HK-2 (cell line): ENCODE measurements at regions not wholly inside any gene's neighbourhood (a gene's known extent, or its start where the extent isn't known, plus 50 kb on each side); places are given as distances from the start of the nearest gene placed in this dataset.

Experiments
- DNase-seq: peaks from one replicate; pipeline ENCODE4 v3.0.0-alpha.2; 2018; ENCODE audit not compliant: unreplicated experiment

DNA sequence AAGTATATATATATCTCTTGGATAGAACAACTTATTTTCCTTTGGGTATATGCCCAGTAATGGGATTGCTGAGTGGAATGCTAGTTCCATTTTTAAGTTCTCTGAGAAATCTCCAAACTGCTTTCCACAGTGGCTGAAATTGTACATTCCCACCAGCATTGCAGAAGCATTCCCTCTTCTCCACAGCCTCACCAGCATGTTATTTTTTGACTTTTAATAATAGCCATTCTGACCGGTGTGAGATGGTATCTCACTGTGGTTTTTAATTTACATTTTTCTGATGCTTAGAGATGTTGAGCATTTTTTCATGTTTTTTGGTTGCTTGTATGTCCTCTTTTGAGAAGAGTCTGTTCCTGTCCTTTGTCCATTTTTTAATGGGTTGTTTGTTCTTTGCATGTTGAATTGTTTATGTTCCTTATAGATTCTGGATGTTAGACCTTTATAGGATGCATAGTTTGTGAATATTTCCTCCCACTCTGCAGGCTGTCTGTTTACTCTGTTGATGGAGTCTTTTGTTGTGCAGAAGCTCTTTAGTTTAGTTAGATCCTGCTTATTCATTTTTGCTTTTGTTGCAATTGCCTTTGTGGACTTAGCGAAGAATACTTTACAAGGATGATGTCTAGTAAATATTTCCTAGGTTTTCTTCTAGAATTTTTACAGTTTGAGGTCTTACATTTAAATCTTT is 82.7 kb upstream of the NR2F2 start:
- DNase-seq = no peak

DNA sequence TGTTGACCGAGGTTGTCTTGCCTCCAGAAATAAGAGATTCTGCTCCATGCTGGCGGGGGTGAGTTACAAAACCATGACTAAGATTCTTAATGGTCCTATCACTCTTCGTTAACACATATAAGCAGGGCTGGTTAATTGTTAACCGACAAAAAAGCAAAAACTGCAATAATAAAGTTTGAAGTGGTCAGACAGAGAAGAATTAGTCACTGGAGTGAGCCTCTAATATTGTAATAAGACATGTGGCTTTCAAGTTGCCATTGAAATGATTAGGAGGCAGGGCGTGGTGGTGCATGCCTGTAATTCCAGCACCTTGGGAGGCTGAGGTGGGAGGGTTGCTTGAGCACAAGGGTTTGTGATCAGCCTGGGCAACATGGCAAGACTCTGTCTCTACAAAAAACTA is 78.4 kb upstream of the NR2F2 start:
- peak; percentile 46 for DNase-seq

DNA sequence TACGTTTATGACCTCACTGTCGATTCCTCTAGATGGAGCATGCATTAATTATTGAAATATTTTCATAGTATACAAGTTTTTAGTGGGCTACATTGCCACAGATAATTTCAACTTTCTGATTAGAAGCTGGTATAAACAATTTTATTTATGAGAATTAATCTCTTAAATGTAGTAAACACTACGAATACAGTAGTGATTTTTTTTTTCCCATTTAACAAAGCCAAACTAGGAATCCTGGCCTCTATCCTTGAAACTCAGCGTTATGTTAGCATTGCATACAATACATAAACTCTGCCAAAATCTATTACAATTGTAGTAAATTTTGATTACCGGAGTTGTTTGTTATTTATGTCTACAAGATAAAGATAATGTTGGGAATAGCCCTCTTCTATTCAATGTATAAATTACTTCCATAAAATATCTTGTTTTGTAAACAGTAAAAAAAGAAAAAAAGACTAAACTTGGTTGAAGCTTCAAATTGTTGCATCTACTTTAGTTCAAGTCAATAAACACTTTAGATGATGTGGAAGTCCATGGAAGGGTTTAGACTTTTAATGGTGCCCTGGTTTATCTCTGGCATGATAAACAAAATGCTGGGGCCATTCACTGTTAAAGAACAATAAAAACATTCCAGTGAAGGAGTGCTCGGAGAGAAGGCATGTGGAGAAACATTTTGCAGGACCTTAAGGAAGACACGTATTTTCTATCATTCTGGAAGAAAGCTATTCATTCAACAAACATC is 77.3 kb upstream of the NR2F2 start:
- DNase-seq = no peak

DNA sequence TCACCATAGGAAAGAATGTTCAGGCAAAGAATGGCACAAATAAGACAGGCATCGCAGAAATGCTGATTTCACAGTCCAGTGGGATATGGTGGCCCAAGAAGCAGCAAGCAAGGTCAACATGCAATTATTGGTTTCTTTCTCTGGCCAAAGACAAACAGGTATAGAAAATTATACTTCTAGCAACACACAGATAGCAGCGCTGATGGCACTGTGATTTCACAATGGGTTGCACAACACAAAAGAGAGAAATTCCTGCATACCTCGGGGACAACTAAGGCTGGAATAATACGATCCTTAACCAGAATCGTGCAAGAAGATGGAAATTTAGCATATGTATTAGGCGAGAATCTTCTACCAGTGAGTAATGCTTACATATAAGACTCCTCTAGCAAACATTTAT is 76.3 kb upstream of the NR2F2 start:
- no peak for DNase-seq

DNA sequence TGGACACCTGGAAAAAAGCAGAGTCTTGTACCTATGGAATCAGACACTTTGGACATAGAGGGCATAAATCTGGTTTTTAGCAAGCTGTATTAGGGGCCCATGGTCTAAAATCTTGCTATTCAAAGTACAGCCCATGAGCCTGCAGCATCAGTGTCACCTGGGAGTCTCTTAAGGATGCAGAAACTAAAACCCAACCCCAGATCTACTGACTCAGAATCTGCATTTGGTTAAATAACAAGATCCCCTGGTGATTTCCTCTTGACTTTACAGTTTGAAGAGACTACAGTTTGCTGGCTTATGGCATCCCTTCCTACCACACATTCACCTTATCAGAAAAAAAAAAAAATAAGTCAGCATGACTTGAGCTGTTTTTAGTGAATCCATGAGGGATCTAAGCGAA is 74.9 kb upstream of the NR2F2 start:
- no peak for DNase-seq

DNA sequence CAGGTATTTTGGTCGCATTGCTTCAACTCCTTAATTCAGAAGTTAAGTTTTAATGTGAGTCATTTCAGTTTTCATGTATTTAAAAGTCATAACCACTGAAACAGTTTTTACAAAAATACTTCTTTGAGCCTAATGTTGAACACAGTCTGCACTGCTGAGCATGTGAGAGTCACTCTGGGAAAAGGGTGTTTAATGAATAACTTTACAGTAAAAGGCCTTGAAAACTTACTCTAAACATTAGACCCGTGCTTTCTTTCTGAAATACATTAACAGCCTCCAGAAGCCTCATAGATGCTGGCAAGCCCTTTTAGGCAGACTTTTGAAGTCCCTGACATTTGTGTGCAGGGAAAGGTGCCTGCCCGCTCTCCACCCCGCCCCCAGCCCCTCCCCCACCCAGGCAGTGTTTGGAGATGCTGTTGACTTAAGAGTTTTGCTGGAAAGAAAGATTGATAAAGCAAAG is 68.9 kb upstream of the NR2F2 start:
- peak; percentile 25 for DNase-seq

DNA sequence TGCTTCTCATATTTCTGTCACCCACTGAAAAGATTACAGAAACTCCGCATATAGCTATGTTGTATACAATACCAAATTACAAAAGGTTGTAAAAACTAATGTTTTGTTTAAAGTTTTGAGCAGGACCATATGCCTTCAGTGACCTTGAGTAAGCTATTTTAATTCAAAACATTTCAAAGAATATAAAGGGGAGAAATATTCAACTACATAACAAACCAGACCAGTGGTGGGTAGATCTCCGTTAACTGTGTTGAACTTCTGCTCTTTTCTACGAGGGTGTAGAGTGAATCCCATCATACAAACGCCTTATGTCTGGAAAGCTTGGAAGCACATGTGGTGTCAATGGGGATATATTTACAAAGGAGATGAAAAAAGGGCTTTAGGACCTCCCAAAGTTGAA is 68.4 kb upstream of the NR2F2 start:
- DNase-seq = no peak

DNA sequence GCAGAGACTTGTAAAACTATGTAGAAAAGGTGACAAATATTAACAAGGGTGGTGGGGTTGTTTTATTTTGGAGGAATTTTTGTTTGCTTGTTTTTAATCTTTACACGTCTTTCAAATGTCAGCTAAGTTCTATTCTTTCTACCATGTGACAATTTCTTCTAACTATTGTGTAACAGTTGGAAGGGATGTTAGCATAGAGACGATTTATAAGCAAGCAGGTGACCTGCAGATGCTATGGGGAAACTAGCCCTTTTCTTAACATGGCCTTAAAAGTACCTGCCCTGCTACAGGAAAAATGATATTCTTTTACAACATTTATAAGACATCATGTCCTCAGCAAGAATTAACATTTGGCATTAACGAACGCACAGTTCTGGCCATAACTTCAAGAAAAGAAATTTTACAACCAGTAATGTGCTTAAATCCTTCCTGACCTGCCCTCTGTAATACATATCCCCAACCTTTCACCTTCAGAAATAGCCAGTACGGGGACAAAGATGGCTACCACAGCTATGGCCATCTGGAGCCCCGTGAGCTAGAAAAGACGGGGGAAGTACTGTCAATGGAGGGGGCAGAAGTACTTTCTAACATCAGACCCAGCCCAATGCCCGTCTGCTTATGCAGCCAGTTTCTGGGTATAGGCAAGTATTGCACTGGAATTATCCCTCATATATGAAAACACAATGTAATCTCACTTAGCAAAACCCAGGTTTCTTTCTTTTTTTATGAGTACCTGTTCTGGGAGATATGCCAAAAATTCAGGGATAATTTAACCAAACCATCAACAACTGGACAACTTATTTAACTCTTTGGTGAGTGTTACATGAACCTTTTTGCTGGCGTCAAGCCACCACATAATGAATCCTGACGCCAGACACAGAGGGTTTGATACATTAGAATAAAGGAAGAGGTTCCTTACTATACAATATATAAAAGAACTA is 67.7 kb upstream of the NR2F2 start:
- no peak for DNase-seq

DNA sequence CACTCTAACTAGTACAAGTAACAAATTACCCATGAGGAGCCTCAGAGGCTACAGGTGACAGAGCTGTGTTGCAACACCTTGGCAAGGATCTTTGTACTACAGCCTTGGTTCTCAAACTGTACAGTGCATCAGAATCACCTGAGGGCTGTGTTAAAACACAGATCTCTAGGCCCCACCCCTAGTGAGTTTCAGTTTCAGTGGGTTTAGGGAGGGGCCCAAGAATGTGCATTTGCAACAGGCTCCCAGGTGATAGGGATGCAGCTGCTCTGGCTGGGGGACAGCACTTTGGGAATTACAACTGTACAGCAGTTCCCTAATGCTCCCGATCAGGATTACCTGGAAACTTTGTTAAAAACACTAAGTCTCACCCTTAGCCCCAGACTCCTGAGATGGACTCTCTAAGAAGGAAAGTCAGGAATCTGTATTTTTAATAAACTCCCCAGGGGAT is 66.1 kb upstream of the NR2F2 start:
- no peak for DNase-seq

DNA sequence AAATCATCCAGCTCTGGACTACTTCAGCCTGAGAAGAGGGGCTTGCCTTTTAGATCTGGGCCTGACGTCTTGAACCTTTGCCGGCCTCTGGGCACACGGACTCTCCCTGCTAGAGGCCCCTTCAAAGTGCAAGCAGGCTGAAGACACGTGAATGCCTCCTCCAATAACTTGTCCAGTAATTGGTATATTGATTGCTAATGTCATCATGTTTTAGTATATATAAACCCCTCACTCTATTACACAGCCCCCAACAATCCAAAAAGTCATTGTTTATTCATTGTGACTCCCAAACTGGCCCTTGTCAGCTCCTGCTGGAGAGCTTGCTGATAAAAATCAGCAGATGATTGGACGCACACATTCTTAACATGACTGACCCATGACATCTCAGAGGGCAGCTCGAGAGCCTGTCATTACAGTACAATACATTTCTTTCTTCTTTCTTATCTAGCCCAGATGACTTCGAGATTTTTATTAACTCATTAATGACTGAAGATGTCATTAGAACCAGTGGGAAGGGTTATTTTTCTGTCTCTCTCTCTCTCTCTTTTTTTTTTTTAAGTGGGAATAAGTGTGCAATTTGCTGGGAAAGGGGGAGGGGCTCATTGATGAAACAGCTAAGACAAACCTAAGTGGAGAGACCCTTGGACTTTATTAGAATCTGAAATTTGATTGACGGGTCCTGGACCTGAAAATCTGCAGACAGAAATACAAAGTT is 65.5 kb upstream of the NR2F2 start:
- DNase-seq = no peak

DNA sequence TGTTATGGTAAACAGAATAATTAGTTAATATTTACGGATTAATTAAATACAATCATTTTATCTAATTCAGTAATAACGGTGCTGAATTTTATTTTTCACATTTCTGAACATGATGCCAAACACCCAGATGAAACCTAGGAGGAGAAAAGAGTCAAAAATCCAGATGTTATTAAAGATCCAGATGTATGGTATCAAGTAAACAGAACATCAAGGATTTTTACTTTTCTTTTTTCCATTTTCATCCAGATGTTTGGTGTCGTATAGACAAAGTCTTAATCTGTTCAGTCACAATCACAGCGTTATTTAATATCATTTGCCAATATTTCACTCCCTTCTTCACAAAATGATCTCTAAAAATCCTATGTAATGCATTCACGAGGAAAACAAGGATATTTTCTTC is 64.0 kb upstream of the NR2F2 start:
- no peak for DNase-seq

DNA sequence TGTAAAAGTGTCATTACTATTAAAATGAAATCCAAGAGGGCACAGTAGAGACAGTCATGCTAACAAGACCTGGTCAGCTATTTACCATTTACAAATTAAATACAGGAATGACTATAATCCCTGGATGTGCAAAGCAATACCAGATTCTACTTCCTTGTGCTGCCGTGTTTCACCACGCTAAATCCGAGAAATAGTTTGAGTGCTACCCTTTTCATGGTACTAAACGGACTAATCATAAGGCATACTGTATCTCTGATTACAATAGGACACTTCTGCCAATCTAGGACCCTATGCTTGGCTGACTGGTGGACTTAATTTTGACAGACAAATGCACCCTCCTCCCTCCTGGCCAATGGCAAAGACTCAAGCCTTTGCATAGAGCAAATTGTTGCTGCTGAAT is 63.0 kb upstream of the NR2F2 start:
- DNase-seq = no peak

DNA sequence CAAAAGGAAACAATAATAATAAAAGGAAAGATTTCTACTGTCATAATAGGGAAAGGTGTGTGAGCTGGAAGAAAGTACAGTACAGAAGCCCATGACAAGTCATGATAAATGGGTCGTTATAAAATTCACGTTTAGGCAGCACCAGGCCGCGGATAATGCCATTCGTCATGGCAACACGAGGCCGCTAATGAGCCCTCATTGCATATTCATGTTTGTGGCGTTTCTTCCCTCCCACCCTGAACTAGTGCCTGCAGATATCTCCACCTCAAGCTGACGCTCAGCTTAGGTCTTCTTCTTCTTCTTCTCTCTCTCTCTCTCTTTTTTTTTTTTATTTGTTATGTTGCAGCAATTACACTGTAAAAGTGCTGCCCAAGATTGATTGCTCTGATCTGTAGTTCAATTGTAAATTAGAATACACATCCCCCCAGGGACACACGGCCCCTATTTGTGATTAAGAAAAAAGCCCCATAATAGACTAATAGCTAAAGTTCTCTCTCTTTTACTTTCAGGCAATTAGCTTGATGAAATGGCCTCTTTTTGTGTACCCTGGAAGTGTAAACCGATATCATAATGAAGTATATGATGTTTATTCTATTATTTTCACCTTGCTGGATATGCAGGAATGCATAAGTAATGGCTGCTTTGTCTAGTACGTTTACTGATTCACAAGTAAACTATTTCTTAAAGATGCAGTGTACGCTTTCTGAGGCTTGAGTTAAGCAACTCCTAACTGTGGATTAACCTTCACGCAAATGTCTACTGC is 61.9 kb upstream of the NR2F2 start:
- no peak for DNase-seq

DNA sequence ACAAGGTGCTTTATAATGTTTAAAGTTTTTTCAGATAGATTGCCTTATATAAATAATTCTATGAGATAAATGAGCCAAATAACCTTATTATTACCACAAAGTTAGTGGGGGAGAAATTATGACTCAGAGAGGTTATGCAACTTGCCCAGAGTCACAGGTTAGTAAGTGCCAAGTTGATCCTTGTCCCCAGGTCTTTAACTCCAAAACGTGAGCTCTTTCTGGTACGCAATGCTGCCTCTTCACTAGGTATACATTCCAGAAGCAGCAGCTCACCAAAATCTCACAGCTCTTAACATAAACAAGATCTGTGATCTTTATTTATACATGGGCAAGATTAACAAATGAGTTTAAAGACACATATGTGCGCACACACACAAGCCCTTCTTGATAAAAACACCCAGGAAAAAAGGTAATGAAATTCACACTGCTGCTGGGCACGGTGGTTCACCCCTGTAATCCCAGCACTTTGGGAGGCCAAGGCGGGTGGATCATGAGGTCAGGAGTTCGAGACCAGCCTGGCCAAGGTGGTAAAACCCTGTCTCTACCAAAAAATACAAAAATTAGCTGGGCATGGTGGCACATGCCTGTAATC is 59.8 kb upstream of the NR2F2 start:
- no peak for DNase-seq

DNA sequence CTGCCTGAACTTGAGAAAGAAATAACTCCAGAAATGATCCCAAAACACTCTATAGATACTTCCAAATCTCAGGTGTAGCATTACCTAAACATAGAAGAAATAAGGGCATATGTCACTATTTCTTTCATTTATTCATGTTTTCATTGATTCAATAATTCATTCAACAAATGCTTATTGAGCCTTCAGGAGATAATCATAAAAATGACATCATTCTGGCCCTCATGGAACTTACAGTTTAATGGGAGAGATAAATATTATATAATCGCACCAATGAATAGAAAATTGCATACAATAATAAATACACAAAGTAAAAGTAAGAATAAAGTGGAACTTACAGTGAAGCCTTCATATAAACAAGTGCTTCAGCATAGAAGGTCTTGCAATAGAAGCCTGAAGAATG is 58.1 kb upstream of the NR2F2 start:
- no peak for DNase-seq

DNA sequence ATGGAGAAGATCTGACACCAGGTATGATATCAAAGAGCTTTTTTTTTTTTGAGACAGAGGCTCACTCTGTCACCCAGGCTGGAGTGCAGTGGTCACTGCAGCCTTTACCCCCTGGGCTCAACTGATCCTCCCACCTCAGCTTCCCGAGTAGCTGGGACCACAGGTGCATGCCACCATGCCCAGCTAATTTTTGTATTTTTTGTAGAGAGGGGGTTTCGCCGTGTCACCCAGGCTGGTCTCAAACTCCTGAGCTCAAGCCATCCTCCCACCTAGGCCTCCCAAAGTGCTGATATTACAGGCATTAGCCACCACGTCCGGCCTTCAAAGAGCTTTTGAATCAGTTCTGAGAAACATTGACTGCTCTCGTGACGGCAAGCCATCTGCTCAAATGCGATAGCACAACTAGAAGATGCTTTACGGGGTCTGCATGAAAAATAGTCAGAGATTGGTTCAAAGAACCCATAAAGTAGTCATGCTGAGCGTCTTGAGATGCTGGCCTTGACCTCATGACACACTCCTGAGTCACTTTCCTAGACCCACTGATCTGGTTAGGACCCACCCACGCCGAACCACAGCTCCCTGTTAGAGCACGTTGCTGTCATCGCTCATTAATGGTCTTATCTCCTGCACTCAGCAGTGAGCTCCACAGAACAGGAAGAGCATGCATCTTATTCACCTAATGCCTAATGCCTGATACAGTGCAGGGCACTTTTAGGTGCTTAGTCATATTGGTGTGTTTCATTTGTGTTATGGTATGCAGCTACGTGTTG is 57.0 kb upstream of the NR2F2 start:
- peak; percentile 84 for DNase-seq

DNA sequence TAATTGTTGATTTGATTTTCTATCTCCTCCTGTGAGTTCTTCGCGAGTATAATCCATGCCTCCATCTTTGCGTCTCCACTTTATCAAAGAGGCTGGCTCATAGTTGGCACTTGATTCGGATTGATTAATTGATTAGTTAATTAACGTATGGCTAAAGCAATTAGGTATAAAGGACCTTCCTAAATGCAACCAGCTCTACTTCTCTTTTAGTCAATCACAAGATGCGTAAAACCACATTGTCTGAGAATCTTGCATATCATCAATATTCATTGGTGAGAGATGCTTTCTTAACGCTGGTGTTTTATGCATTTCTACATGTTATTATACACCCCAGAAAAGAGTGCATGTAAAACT is 56.4 kb upstream of the NR2F2 start:
- no peak for DNase-seq

DNA sequence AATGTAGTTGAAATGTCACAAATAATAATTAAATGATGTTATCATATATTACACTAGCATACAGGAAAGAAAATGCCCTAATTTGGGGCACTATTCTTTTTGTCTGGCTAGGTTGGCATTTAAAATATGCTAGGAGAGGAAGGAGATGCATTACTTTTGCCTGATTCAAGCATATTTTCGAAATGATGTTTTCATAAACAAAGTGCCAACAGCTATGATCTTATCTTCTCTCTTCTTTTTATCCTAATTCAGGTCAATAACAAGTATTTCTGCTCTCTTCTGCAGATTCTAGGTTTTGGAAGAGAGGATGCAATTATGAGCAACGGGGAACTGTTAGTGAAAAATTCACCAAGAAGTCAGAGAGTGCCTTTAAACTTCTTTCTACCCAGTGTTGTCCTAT is 55.8 kb upstream of the NR2F2 start:
- no peak for DNase-seq

DNA sequence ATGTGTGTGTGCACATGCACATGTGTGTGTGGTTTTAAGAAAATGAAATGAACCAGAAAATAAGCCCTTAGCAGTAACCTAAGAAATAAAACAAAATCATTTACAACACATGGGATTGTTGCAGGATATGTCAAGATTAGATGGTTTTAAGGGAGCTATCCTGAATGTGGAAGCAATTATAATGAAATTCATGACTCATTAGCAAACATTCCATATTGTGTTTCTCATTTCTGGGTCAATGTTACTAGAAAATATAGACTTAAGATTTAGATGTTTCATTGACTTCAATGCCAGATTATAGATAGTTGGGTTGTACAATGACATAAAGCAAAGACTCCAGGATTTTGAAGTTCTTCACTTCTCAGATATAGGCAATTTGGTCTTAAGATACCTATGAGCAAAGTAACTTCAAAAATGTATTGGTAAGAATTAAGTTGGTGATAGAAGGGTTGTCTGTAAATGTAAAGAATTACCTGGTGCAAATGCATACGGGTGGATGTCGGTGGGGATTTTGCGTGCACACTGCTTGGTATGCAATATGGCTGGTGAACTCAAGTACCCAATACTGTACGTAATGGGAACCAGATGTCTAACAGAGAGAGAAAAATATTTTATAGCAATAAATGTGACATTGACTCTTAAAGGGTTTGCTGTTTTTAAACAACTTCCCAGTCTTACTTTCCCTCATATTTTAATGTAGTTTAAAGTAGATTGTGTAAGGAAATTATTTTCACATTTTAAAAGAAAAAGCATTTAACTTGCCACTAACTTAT is 53.9 kb upstream of the NR2F2 start:
- no peak for DNase-seq
